Mammary epithelial cell (primary cell): ENCODE measurements at regions not wholly inside any gene's neighbourhood (a gene's known extent, or its start where the extent isn't known, plus 50 kb on each side); places are given as distances from the start of the nearest gene placed in this dataset.

Experiments used
- EZH2 ChIP-seq: IDR thresholded peaks from 2 replicates; pipeline ENCODE4 v1.6.1; 2012; ENCODE audit warnings: low read length, inconsistent platforms, borderline replicate concordance
- TF ChIP-seq, protein P1 (sequence below), 2 donors: IDR thresholded peaks in 1 of 2; conservative IDR thresholded peaks in 1 of 2; 2 replicates each; pipeline ENCODE4 v1.5.1; 2011 to 2012; ENCODE audit warnings: inconsistent platforms in 2 of 2, low read length in 2 of 2, mild to moderate bottlenecking in 2 of 2, control low read depth in 1 of 2, low read depth in 1 of 2; ENCODE audit not compliant: insufficient read depth in 1 of 2; ENCODE audit errors: extremely low read depth in 1 of 2

DNA sequence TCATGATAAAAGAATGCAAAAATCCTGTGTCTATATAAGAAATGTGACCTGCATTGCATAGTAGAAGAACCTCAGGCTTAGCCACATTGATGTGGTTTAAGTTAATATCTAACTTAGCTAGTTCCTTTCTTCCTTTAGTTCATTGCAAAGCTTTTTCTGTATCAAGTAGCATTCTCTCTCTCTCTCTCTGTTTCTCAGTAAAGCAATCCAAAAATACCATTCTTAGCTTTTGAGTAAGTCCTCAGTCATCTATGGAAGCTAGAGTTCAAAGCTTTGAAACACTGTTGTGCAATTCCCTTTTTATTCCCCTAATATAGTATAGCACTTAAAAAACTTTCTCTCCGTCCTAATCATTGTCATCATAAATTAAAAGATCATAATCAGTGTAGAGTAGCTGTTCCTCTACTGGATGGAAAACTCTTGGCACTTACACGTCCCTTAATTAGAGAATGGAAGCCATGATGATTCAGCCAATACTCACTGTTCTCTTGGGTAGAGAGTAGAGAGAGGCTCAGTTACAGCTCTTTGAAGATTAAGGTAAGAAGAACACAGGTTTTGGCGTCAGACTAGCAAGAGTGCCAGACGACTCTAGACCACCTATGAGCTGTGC lies 350.3 kb upstream of the LYPLAL1 start:
- TF ChIP-seq, protein P1, sequence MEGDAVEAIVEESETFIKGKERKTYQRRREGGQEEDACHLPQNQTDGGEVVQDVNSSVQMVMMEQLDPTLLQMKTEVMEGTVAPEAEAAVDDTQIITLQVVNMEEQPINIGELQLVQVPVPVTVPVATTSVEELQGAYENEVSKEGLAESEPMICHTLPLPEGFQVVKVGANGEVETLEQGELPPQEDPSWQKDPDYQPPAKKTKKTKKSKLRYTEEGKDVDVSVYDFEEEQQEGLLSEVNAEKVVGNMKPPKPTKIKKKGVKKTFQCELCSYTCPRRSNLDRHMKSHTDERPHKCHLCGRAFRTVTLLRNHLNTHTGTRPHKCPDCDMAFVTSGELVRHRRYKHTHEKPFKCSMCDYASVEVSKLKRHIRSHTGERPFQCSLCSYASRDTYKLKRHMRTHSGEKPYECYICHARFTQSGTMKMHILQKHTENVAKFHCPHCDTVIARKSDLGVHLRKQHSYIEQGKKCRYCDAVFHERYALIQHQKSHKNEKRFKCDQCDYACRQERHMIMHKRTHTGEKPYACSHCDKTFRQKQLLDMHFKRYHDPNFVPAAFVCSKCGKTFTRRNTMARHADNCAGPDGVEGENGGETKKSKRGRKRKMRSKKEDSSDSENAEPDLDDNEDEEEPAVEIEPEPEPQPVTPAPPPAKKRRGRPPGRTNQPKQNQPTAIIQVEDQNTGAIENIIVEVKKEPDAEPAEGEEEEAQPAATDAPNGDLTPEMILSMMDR (conservative IDR thresholded peaks at IDR 0.05 in 1 of 2, IDR thresholded peaks at IDR 0.05 in 1 of 2; ENCODE audit: extremely low read depth in 1 of 2, insufficient read depth in 1 of 2, low read depth in 1 of 2, low read length in 2 of 2) = no peak
- TF ChIP-seq EZH2 = no peak
